Lung (tissue), 11 donors: ENCODE measurements at regions not wholly inside any gene's neighbourhood (a gene's known extent, or its start where the extent isn't known, plus 50 kb on each side); places are given as distances from the start of the nearest gene placed in this dataset.
"Not testable (repeated sequence)": the region's sequence is repeated elsewhere in the genome, so short reads cannot be mapped to it uniquely, and the experiment has no call there.

Experiments
- ATAC-seq: fragments of 200-7000 bp; cut with Tn5 transposase; one replicate; pipeline ENCODE4 v1.9.1; 2020; ENCODE audit warnings: moderate number of reproducible peaks; ENCODE audit not compliant: insufficient read depth, low FRiP score
- DNase-seq, 3 donors: peaks; one replicate each; pipeline ENCODE4 v3.0.0-alpha.2; 2013 to 2017
- H3K27ac ChIP-seq, 2 donors: one replicate each; pipeline ENCODE4 v1.5.1; 2013; ENCODE audit warnings: mild to moderate bottlenecking in 2 of 2, moderate library complexity in 2 of 2, control low read depth in 1 of 2, inconsistent platforms in 1 of 2, low read depth in 1 of 2, low read length in 1 of 2
- H3K27me3 ChIP-seq, 3 donors: one replicate each; pipeline ENCODE4 v1.5.1; 2013; ENCODE audit warnings: low read length in 2 of 3; ENCODE audit not compliant: control insufficient read depth in 3 of 3, insufficient read depth in 3 of 3
- H3K36me3 ChIP-seq, 4 donors: one replicate each; pipeline ENCODE4 v1.5.1; 2013; ENCODE audit warnings: low read length in 4 of 4, mild to moderate bottlenecking in 1 of 4, moderate library complexity in 1 of 4; ENCODE audit not compliant: control insufficient read depth in 4 of 4, insufficient read depth in 4 of 4
- H3K4me1 ChIP-seq, 5 donors: one replicate each; pipeline ENCODE4 v1.5.1; 2013; ENCODE audit warnings: low read length in 5 of 5, mild to moderate bottlenecking in 2 of 5, moderate library complexity in 1 of 5; ENCODE audit not compliant: control insufficient read depth in 5 of 5, insufficient read depth in 5 of 5
- H3K4me3 ChIP-seq: one replicate; pipeline ENCODE4 v1.5.1; 2013; ENCODE audit warnings: mild to moderate bottlenecking, control low read depth, moderate library complexity
- H3K9ac ChIP-seq, 2 donors: one replicate each; pipeline ENCODE4 v1.5.1; 2013; ENCODE audit warnings: low read length in 2 of 2, control low read depth in 1 of 2; ENCODE audit not compliant: insufficient read depth in 1 of 2
- H3K9me3 ChIP-seq, 4 donors: one replicate each; pipeline ENCODE4 v1.5.1; 2013; ENCODE audit warnings: low read length in 3 of 4, mild to moderate bottlenecking in 1 of 4, moderate library complexity in 1 of 4; ENCODE audit not compliant: control insufficient read depth in 4 of 4, insufficient read depth in 3 of 4
- CTCF ChIP-seq: IDR thresholded peaks from 2 replicates; pipeline ENCODE4 v1.5.1; 2012; ENCODE audit warnings: mild to moderate bottlenecking; ENCODE audit errors: control extremely low read depth, extremely low read depth
- WGBS, 2 donors: extraction: QIAGEN DNeasy Blood & Tissue Kit; methylation state at CpG; one replicate each; pipeline ENCODE4 v1.1.7; 2013; 5-methylcytosine and 5-hydroxymethylcytosine counted together
- donor health status: control.
- donor health status: control.
- donor health status: Bipolar disorder and iron deficiency.
- donor health status: healthy.
- donor health status: DM: yes; HTN: yes; CAD: no.

GRCh38 chr6:128595544-128595943 lies 75.1 kb upstream of the PTPRK start:
- TF ChIP-seq CTCF = no peak
- peaks cover 0 to 9% (median 3%) of the 10 kb centered on the region in 5 donors for H3K4me1 ChIP-seq
- no peak for DNase-seq
- H3K4me3 ChIP-seq = no peak overlapping the region
- WGBS, 2 donors = 81 to 88% methylated on average over 1 of the region's 1 CpG
- no peak overlapping the region for H3K9ac ChIP-seq
- H3K27ac ChIP-seq = no peak overlapping the region
- H3K27me3 ChIP-seq = no peaks in the 10 kb centered on the region
- ATAC-seq = no peak
- peaks cover 0 to 2% (median 0%) of the 10 kb centered on the region in 4 donors for H3K9me3 ChIP-seq
- no peaks in the 10 kb centered on the region for H3K36me3 ChIP-seq

GRCh38 chr6:128586095-128586494 lies 65.7 kb upstream of the PTPRK start:
- H3K27me3 ChIP-seq = no peaks in the 10 kb centered on the region
- H3K4me3 ChIP-seq = no peak overlapping the region
- WGBS, 2 donors = 88 to 92% methylated on average over 1 of the region's 1 CpG
- H3K4me1 ChIP-seq = no peaks in the 10 kb centered on the region
- no peak for ATAC-seq
- no peak overlapping the region for H3K27ac ChIP-seq
- no peaks in the 10 kb centered on the region for H3K36me3 ChIP-seq
- TF ChIP-seq CTCF = no peak
- peaks cover 0 to 4% (median 1%) of the 10 kb centered on the region in 4 donors for H3K9me3 ChIP-seq
- DNase-seq = no peak
- no peak overlapping the region for H3K9ac ChIP-seq

- 95 to 96% methylated on average over 41 of the region's 41 CpGs for WGBS, 2 donors
- Histone ChIP-seq H3K9ac (no peak overlapping the region), H3K4me1 (no peaks in the 10 kb centered on the region), H3K27me3 (no peaks in the 10 kb centered on the region), H3K36me3 (no peaks in the 10 kb centered on the region), H3K4me3 (no peak overlapping the region), H3K27ac (no peak overlapping the region), H3K9me3 (peaks cover 0 to 4% (median 0%) of the 10 kb centered on the region in 4 donors)
- no peak for TF ChIP-seq CTCF
- ATAC-seq (no peak), DNase-seq (no peak)
These were observed 60.1 kb upstream of the PTPRK start for GRCh38 chr6:128580224-128581110.

- not testable (repeated sequence) for H3K4me3 ChIP-seq, H3K27ac ChIP-seq, H3K36me3 ChIP-seq, H3K9ac ChIP-seq, ATAC-seq, H3K9me3 ChIP-seq, H3K4me1 ChIP-seq, DNase-seq, H3K27me3 ChIP-seq
- 94% methylated on average over 5 of the region's 5 CpGs for WGBS, 2 donors
These were observed 54.9 kb upstream of the PTPRK start for GRCh38 chr6:128575254-128575653.
